ENCODE measurements at regions not wholly inside any gene's neighbourhood (a gene's known extent, or its start where the extent isn't known, plus 50 kb on each side); places are given as distances from the start of the nearest gene placed in this dataset.

- ATAC-seq (no peak), DNase-seq (ENCODE audit: extremely low read depth in 1 of 4, low spot score in 3 of 4) (no peak), FAIRE-seq (no peak)
- in situ Hi-C loops (cut with MboI) (no loop called here), intact Hi-C loops (cut with micrococcal nuclease) (no loop called here)
- BruUV-seq (replicated peaks) = no TSS peak
- ChIA-PET CTCF (ENCODE audit: low intra/inter-chr PET ratio) (no interaction called here), POLR2A (no interaction called here)
- H2AFZ ChIP-seq (ENCODE audit: low read depth, low read length) = no peak overlapping the region; the same call in 1 of the 2 replicates
- no peaks in the 10 kb centered on the region for H3K79me2 ChIP-seq (ENCODE audit: control insufficient read depth, insufficient read depth, low read length)
- no peaks in the 10 kb centered on the region for H3K27me3 ChIP-seq (ENCODE audit: control insufficient read depth in 2 of 2, insufficient read depth in 2 of 2, low read length in 2 of 2)
- no peak overlapping the region for H3K9ac ChIP-seq (ENCODE audit: insufficient read depth in 1 of 2, low read depth in 2 of 2, low read length in 2 of 2)
- 50% methylated on average over 1 of the region's 1 CpG for WGBS (ENCODE audit: insufficient coverage, low coverage, missing lambda C conversion rate)
- TF ChIP-seq EHMT2 (IDR thresholded peaks at IDR 0.05) (no peak), ZNF717 (CRISPR knock-in tag; IDR thresholded peaks at IDR 0.05) (no peak), ILF3 (IDR thresholded peaks at IDR 0.05; ENCODE audit: borderline replicate concordance) (no peak), GABPA (tag; conservative IDR thresholded peaks at IDR 0.05; ENCODE audit: low read depth) (no peak), SMARCC2 (IDR thresholded peaks at IDR 0.05; ENCODE audit: low read depth) (no peak), FOXP1 (CRISPR knock-in tag; IDR thresholded peaks at IDR 0.05) (no peak), IRF1 (CRISPR knock-in tag; IDR thresholded peaks at IDR 0.05; ENCODE audit: borderline replicate concordance) (no peak), NONO (IDR thresholded peaks at IDR 0.05; ENCODE audit: low read depth in 2 of 2, low read length in 1 of 2) (no peak)
- TF ChIP-seq, protein P1, sequence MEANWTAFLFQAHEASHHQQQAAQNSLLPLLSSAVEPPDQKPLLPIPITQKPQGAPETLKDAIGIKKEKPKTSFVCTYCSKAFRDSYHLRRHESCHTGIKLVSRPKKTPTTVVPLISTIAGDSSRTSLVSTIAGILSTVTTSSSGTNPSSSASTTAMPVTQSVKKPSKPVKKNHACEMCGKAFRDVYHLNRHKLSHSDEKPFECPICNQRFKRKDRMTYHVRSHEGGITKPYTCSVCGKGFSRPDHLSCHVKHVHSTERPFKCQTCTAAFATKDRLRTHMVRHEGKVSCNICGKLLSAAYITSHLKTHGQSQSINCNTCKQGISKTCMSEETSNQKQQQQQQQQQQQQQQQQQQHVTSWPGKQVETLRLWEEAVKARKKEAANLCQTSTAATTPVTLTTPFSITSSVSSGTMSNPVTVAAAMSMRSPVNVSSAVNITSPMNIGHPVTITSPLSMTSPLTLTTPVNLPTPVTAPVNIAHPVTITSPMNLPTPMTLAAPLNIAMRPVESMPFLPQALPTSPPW (CRISPR knock-in tag; IDR thresholded peaks at IDR 0.05) = no peak
- TF ChIP-seq, protein P2, sequence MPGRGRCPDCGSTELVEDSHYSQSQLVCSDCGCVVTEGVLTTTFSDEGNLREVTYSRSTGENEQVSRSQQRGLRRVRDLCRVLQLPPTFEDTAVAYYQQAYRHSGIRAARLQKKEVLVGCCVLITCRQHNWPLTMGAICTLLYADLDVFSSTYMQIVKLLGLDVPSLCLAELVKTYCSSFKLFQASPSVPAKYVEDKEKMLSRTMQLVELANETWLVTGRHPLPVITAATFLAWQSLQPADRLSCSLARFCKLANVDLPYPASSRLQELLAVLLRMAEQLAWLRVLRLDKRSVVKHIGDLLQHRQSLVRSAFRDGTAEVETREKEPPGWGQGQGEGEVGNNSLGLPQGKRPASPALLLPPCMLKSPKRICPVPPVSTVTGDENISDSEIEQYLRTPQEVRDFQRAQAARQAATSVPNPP (IDR thresholded peaks at IDR 0.05; ENCODE audit: borderline replicate concordance, insufficient read depth, insufficient read length) = no peak
- TF ChIP-seq, protein P3, sequence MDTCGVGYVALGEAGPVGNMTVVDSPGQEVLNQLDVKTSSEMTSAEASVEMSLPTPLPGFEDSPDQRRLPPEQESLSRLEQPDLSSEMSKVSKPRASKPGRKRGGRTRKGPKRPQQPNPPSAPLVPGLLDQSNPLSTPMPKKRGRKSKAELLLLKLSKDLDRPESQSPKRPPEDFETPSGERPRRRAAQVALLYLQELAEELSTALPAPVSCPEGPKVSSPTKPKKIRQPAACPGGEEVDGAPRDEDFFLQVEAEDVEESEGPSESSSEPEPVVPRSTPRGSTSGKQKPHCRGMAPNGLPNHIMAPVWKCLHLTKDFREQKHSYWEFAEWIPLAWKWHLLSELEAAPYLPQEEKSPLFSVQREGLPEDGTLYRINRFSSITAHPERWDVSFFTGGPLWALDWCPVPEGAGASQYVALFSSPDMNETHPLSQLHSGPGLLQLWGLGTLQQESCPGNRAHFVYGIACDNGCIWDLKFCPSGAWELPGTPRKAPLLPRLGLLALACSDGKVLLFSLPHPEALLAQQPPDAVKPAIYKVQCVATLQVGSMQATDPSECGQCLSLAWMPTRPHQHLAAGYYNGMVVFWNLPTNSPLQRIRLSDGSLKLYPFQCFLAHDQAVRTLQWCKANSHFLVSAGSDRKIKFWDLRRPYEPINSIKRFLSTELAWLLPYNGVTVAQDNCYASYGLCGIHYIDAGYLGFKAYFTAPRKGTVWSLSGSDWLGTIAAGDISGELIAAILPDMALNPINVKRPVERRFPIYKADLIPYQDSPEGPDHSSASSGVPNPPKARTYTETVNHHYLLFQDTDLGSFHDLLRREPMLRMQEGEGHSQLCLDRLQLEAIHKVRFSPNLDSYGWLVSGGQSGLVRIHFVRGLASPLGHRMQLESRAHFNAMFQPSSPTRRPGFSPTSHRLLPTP (IDR thresholded peaks at IDR 0.05; ENCODE audit: borderline replicate concordance, extremely low read depth, insufficient read length) = no peak
- TF ChIP-seq, protein P4, sequence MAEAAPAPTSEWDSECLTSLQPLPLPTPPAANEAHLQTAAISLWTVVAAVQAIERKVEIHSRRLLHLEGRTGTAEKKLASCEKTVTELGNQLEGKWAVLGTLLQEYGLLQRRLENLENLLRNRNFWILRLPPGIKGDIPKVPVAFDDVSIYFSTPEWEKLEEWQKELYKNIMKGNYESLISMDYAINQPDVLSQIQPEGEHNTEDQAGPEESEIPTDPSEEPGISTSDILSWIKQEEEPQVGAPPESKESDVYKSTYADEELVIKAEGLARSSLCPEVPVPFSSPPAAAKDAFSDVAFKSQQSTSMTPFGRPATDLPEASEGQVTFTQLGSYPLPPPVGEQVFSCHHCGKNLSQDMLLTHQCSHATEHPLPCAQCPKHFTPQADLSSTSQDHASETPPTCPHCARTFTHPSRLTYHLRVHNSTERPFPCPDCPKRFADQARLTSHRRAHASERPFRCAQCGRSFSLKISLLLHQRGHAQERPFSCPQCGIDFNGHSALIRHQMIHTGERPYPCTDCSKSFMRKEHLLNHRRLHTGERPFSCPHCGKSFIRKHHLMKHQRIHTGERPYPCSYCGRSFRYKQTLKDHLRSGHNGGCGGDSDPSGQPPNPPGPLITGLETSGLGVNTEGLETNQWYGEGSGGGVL (CRISPR knock-in tag; IDR thresholded peaks at IDR 0.05) = no peak
- H3K4me3 ChIP-seq = no peak overlapping the region
- no peaks in the 10 kb centered on the region for H4K20me1 ChIP-seq (replicated peaks; ENCODE audit: control insufficient read depth, insufficient read depth, low read length)
- H3K4me1 ChIP-seq (replicated peaks in 1 of 2; ENCODE audit: control insufficient read depth in 2 of 2, insufficient read depth in 2 of 2, low read length in 2 of 2) = peaks cover 0 to 3% of the 10 kb centered on the region in 2 experiments; a peak in 2 of 5 replicates
- no peak overlapping the region for H3K4me2 ChIP-seq (ENCODE audit: insufficient read depth, low read length)
- no peaks in the 10 kb centered on the region for H3K9me1 ChIP-seq (ENCODE audit: control insufficient read depth, insufficient read depth, low read length)
- no peak overlapping the region for H3K27ac ChIP-seq (ENCODE audit: extremely low read depth, low read depth, low read length)
- no peaks in the 10 kb centered on the region for H3K9me3 ChIP-seq (replicated peaks; ENCODE audit: control insufficient read depth, insufficient read depth, low read depth, low read length)
- H3K36me3 ChIP-seq (ENCODE audit: control insufficient read depth, insufficient read depth, low read length) = no peaks in the 10 kb centered on the region
These were observed 264.7 kb downstream of the BAMBI start for GRCh38 chr10:28942012-28942411.
